ENCODE measurements at regions not wholly inside any gene's neighbourhood (a gene's known extent, or its start where the extent isn't known, plus 50 kb on each side); places are given as distances from the start of the nearest gene placed in this dataset.

- Histone ChIP-seq H3K9me2 (ENCODE audit: insufficient read depth) (no peaks in the 10 kb centered on the region), H4K20me1 (ENCODE audit: insufficient read depth) (no peaks in the 10 kb centered on the region), H2AFZ (no peak overlapping the region), H3K9ac (no peak overlapping the region), H3F3A (ENCODE audit: insufficient read depth) (no peaks in the 10 kb centered on the region), H3K27me3 (replicated peaks; ENCODE audit: insufficient read depth) (no peaks in the 10 kb centered on the region), H3K4me3 (no peak overlapping the region), H3K36me3 (ENCODE audit: low read depth) (no peaks in the 10 kb centered on the region), H3K79me2 (ENCODE audit: insufficient read depth) (no peaks in the 10 kb centered on the region), H3K9me3 (ENCODE audit: low read depth) (no peaks in the 10 kb centered on the region), H3K27ac (no peak overlapping the region), H3K4me1 (ENCODE audit: insufficient read depth) (no peaks in the 10 kb centered on the region), H3K4me2 (ENCODE audit: unreplicated experiment) (no peak overlapping the region)
- 53 to 57% methylated on average over 3 of the region's 3 CpGs for WGBS, 2 experiments (ENCODE audit: low coverage in 1 of 2, low lambda C conversion rate in 2 of 2, missing lambda C conversion rate in 2 of 2)
- no peak for DNase-seq
- in situ Hi-C loops (cut with MboI), result no loop called here
- TF ChIP-seq EZH2 (IDR thresholded peaks at IDR 0.05; ENCODE audit: insufficient read depth, poor library complexity, severe bottlenecking), result no peak
- no peak for TF ChIP-seq EZH2phosphoT487 (IDR thresholded peaks at IDR 0.05; ENCODE audit: insufficient read depth, low read depth)
Observed at GRCh38 chr3:54020436-54020835, 101.9 kb upstream of the CACNA2D3 start.

- Histone ChIP-seq H3K27ac (no peak overlapping the region), H3K4me3 (no peak overlapping the region), H2AFZ (no peak overlapping the region), H3K9me3 (ENCODE audit: low read depth) (no peaks in the 10 kb centered on the region), H4K20me1 (ENCODE audit: insufficient read depth) (no peaks in the 10 kb centered on the region), H3K27me3 (replicated peaks; ENCODE audit: insufficient read depth) (no peaks in the 10 kb centered on the region), H3K36me3 (ENCODE audit: low read depth) (no peaks in the 10 kb centered on the region), H3K79me2 (ENCODE audit: insufficient read depth) (no peaks in the 10 kb centered on the region), H3K9ac (no peak overlapping the region), H3K4me1 (ENCODE audit: insufficient read depth) (no peaks in the 10 kb centered on the region), H3F3A (ENCODE audit: insufficient read depth) (no peaks in the 10 kb centered on the region), H3K9me2 (ENCODE audit: insufficient read depth) (no peaks in the 10 kb centered on the region), H3K4me2 (ENCODE audit: unreplicated experiment) (no peak overlapping the region)
- TF ChIP-seq EZH2 (IDR thresholded peaks at IDR 0.05; ENCODE audit: insufficient read depth, poor library complexity, severe bottlenecking) (no peak), EZH2phosphoT487 (IDR thresholded peaks at IDR 0.05; ENCODE audit: insufficient read depth, low read depth) (no peak)
- no peak for DNase-seq
- in situ Hi-C loops (cut with MboI), result no loop called here
- WGBS, 2 experiments (ENCODE audit: low coverage in 1 of 2, low lambda C conversion rate in 2 of 2, missing lambda C conversion rate in 2 of 2), result 19 to 25% methylated on average over 3 of the region's 3 CpGs
Observed at GRCh38 chr3:54014067-54014466, 108.3 kb upstream of the CACNA2D3 start.

GRCh38 chr3:54008744-54009143 lies 113.6 kb upstream of the CACNA2D3 start:
- 4 to 10% methylated on average over 2 of the region's 2 CpGs for WGBS, 2 experiments (ENCODE audit: low coverage in 1 of 2, low lambda C conversion rate in 2 of 2, missing lambda C conversion rate in 2 of 2)

GRCh38 chr3:54008099-54008498 lies 114.3 kb upstream of the CACNA2D3 start:
- H2AFZ ChIP-seq, result no peak overlapping the region
- H3K9me3 ChIP-seq (ENCODE audit: low read depth), result no peaks in the 10 kb centered on the region
- no peaks in the 10 kb centered on the region for H3F3A ChIP-seq (ENCODE audit: insufficient read depth)
- H3K4me2 ChIP-seq (ENCODE audit: unreplicated experiment), result no peak overlapping the region
- TF ChIP-seq EZH2phosphoT487 (IDR thresholded peaks at IDR 0.05; ENCODE audit: insufficient read depth, low read depth) (no peak), EZH2 (IDR thresholded peaks at IDR 0.05; ENCODE audit: insufficient read depth, poor library complexity, severe bottlenecking) (no peak)
- H3K4me1 ChIP-seq (ENCODE audit: insufficient read depth), result no peaks in the 10 kb centered on the region
- peak; percentile 17 for DNase-seq
- H3K27me3 ChIP-seq (replicated peaks; ENCODE audit: insufficient read depth), result no peaks in the 10 kb centered on the region
- no peaks in the 10 kb centered on the region for H4K20me1 ChIP-seq (ENCODE audit: insufficient read depth)
- no peak overlapping the region for H3K4me3 ChIP-seq
- H3K36me3 ChIP-seq (ENCODE audit: low read depth), result no peaks in the 10 kb centered on the region
- H3K9me2 ChIP-seq (ENCODE audit: insufficient read depth), result no peaks in the 10 kb centered on the region
- H3K9ac ChIP-seq, result no peak overlapping the region
- no peak overlapping the region for H3K27ac ChIP-seq
- H3K79me2 ChIP-seq (ENCODE audit: insufficient read depth), result no peaks in the 10 kb centered on the region
- 30 to 41% methylated on average over 6 of the region's 6 CpGs for WGBS, 2 experiments (ENCODE audit: low coverage in 1 of 2, low lambda C conversion rate in 2 of 2, missing lambda C conversion rate in 2 of 2)
- in situ Hi-C loops (cut with MboI), result no loop called here

More at GRCh38 chr3:54008744-54009143, 113.6 kb upstream of the CACNA2D3 start:
- no peaks in the 10 kb centered on the region for H3K79me2 ChIP-seq (ENCODE audit: insufficient read depth)
- no peaks in the 10 kb centered on the region for H3K9me2 ChIP-seq (ENCODE audit: insufficient read depth)
- H3K9ac ChIP-seq, result no peak overlapping the region
- no peaks in the 10 kb centered on the region for H3K36me3 ChIP-seq (ENCODE audit: low read depth)
- H3F3A ChIP-seq (ENCODE audit: insufficient read depth), result no peaks in the 10 kb centered on the region
- no peak overlapping the region for H3K4me3 ChIP-seq
- in situ Hi-C loops (cut with MboI), result no loop called here
- no peaks in the 10 kb centered on the region for H3K9me3 ChIP-seq (ENCODE audit: low read depth)
- H2AFZ ChIP-seq, result no peak overlapping the region
- H4K20me1 ChIP-seq (ENCODE audit: insufficient read depth), result no peaks in the 10 kb centered on the region
- no peak overlapping the region for H3K4me2 ChIP-seq (ENCODE audit: unreplicated experiment)
- H3K27me3 ChIP-seq (replicated peaks; ENCODE audit: insufficient read depth), result no peaks in the 10 kb centered on the region
- DNase-seq, result no peak
- TF ChIP-seq EZH2 (IDR thresholded peaks at IDR 0.05; ENCODE audit: insufficient read depth, poor library complexity, severe bottlenecking) (no peak), EZH2phosphoT487 (IDR thresholded peaks at IDR 0.05; ENCODE audit: insufficient read depth, low read depth) (no peak)
- no peaks in the 10 kb centered on the region for H3K4me1 ChIP-seq (ENCODE audit: insufficient read depth)
- H3K27ac ChIP-seq, result no peak overlapping the region

- H3K9me3 ChIP-seq (ENCODE audit: low read depth), result no peaks in the 10 kb centered on the region
- H3K9ac ChIP-seq, result no peak overlapping the region
- no peak for DNase-seq
- 0 out of 2 replicates have a peak, but pooled peaks cover 7% of the 10 kb centered on the region for H3K27me3 ChIP-seq (replicated peaks; ENCODE audit: insufficient read depth)
- H3K4me3 ChIP-seq, result no peak overlapping the region
- 18 to 22% methylated on average over 5 of the region's 5 CpGs for WGBS, 2 experiments (ENCODE audit: low coverage in 1 of 2, low lambda C conversion rate in 2 of 2, missing lambda C conversion rate in 2 of 2)
- no peaks in the 10 kb centered on the region for H3K4me1 ChIP-seq (ENCODE audit: insufficient read depth)
- no peak overlapping the region for H3K4me2 ChIP-seq (ENCODE audit: unreplicated experiment)
- H3K27ac ChIP-seq, result no peak overlapping the region
- no peaks in the 10 kb centered on the region for H3K36me3 ChIP-seq (ENCODE audit: low read depth)
- H3F3A ChIP-seq (ENCODE audit: insufficient read depth), result no peaks in the 10 kb centered on the region
- H3K9me2 ChIP-seq (ENCODE audit: insufficient read depth), result no peaks in the 10 kb centered on the region
- in situ Hi-C loops (cut with MboI), result no loop called here
- H2AFZ ChIP-seq, result no peak overlapping the region
- H4K20me1 ChIP-seq (ENCODE audit: insufficient read depth), result no peaks in the 10 kb centered on the region
- no peaks in the 10 kb centered on the region for H3K79me2 ChIP-seq (ENCODE audit: insufficient read depth)
- TF ChIP-seq EZH2phosphoT487 (IDR thresholded peaks at IDR 0.05; ENCODE audit: insufficient read depth, low read depth), result no peak
- no peak for TF ChIP-seq EZH2 (IDR thresholded peaks at IDR 0.05; ENCODE audit: insufficient read depth, poor library complexity, severe bottlenecking)
Observed at GRCh38 chr3:54004335-54004734, 112.7 kb upstream of the SELENOK start.

All from GM23248 (cell line).